ENCODE measurements at regions not wholly inside any gene's neighbourhood (a gene's known extent, or its start where the extent isn't known, plus 50 kb on each side); places are given as distances from the start of the nearest gene placed in this dataset.

- no TSS peak for BruUV-seq (replicated peaks)
- in situ Hi-C loops (cut with HindIII; ENCODE audit: extremely low pct_ligation_motif_present, low pct_unique_long_range_greater_than_20kb) = no loop called here
- POLR2A ChIA-PET = no interaction called here
- TF ChIP-seq ZNF784 (CRISPR knock-in tag; IDR thresholded peaks at IDR 0.05; ENCODE audit: borderline replicate concordance) (no peak), LRRFIP1 (CRISPR knock-in tag; conservative IDR thresholded peaks at IDR 0.05) (no peak), ZNF589 (CRISPR knock-in tag; conservative IDR thresholded peaks at IDR 0.05) (no peak), SRSF4 (IDR thresholded peaks at IDR 0.05; ENCODE audit: low read depth, low read length, poor library complexity, severe bottlenecking) (no peak), ZNF253 (CRISPR knock-in tag; IDR thresholded peaks at IDR 0.05; ENCODE audit: borderline replicate concordance) (no peak), ZSCAN29 (CRISPR knock-in tag; conservative IDR thresholded peaks at IDR 0.05) (no peak), NRL (CRISPR knock-in tag; IDR thresholded peaks at IDR 0.05; ENCODE audit: borderline replicate concordance) (no peak), DNMT3B (CRISPR knock-in tag; conservative IDR thresholded peaks at IDR 0.05) (no peak)
- no peak overlapping the region for H3K4me3 ChIP-seq (replicated peaks in 1 of 3; ENCODE audit: insufficient read depth in 1 of 3, low read depth in 2 of 3, low read length in 3 of 3)
- no CpG with 5 or more reads among the region's 7 CpGs for WGBS (ENCODE audit: low lambda C conversion rate)
- H3K36me3 ChIP-seq (replicated peaks in 1 of 2; ENCODE audit: control insufficient read depth in 1 of 2, insufficient read depth in 2 of 2, low read length in 2 of 2) = no peaks in the 10 kb centered on the region
- intact Hi-C loops (cut with micrococcal nuclease; ENCODE audit: unreplicated experiment) = no loop called here
- H3K79me2 ChIP-seq (ENCODE audit: insufficient read depth, low read length) = no peaks in the 10 kb centered on the region
- no peak overlapping the region for H2AFZ ChIP-seq (ENCODE audit: low read length)
- H3K4me1 ChIP-seq (ENCODE audit: insufficient read depth, low read length) = no peaks in the 10 kb centered on the region
- FAIRE-seq (no peak), DNase-seq (ENCODE audit: low spot score) (no peak), ATAC-seq (no peak)
- H3K27ac ChIP-seq (ENCODE audit: extremely low read length, insufficient read depth, low read length) = no peak overlapping the region
- H3K27me3 ChIP-seq (ENCODE audit: control insufficient read depth in 1 of 2, insufficient read depth in 2 of 2, low read length in 2 of 2) = no peaks in the 10 kb centered on the region
- no peaks in the 10 kb centered on the region for H3K9me3 ChIP-seq (ENCODE audit: low read length)
- no peak overlapping the region for H3K9ac ChIP-seq (ENCODE audit: insufficient read depth, low read depth, low read length)
- H3K4me2 ChIP-seq (ENCODE audit: low read depth, low read length) = no peak overlapping the region
- H4K20me1 ChIP-seq (ENCODE audit: insufficient read depth, low read length) = no peaks in the 10 kb centered on the region
- CTCF ChIA-PET (ENCODE audit: low intra/inter-chr PET ratio, low total read pairs) = no interaction called here
Measured at GRCh38 chrX:76026292-76026691, 146.6 kb upstream of the PBDC1 start.

Measured in HepG2 (cell line).